ENCODE measurements at regions not wholly inside any gene's neighbourhood (a gene's known extent, or its start where the extent isn't known, plus 50 kb on each side); places are given as distances from the start of the nearest gene placed in this dataset.

DNA sequence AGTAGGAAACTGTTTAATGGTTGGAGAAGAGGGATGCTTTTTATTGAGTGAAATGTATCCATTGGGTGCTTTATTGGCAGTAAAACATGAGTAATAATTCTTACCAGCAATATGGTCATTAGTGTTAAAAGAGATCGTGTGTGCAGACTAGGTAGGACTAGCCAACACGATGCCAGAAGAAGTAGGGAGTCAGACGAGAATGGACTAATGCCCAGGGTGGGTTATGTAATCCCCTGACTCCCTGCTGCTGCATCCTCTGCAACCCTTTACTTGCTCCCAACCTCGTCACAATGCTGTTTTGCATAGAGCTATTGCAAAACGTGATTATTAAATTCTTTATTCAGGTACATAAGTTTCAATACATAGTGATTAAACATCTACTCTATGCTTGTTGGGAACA is 1213.7 kb downstream of the GATA3 start:
- no peak for TF ChIP-seq EZH2 (IDR thresholded peaks at IDR 0.05; ENCODE audit: low read length)
- TF ChIP-seq, protein P1, sequence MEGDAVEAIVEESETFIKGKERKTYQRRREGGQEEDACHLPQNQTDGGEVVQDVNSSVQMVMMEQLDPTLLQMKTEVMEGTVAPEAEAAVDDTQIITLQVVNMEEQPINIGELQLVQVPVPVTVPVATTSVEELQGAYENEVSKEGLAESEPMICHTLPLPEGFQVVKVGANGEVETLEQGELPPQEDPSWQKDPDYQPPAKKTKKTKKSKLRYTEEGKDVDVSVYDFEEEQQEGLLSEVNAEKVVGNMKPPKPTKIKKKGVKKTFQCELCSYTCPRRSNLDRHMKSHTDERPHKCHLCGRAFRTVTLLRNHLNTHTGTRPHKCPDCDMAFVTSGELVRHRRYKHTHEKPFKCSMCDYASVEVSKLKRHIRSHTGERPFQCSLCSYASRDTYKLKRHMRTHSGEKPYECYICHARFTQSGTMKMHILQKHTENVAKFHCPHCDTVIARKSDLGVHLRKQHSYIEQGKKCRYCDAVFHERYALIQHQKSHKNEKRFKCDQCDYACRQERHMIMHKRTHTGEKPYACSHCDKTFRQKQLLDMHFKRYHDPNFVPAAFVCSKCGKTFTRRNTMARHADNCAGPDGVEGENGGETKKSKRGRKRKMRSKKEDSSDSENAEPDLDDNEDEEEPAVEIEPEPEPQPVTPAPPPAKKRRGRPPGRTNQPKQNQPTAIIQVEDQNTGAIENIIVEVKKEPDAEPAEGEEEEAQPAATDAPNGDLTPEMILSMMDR (optimal IDR thresholded peaks at IDR 0.05 in 1 of 3, IDR thresholded peaks at IDR 0.05 in 1 of 3, conservative IDR thresholded peaks at IDR 0.05 in 1 of 3; ENCODE audit: extremely low read depth in 1 of 3, insufficient read depth in 2 of 3, low read length in 3 of 3), result no peak
